ENCODE measurements at regions not wholly inside any gene's neighbourhood (a gene's known extent, or its start where the extent isn't known, plus 50 kb on each side); places are given as distances from the start of the nearest gene placed in this dataset.

- no peak for DNase-seq (ENCODE audit: low spot score)
- no peak for TF ChIP-seq CTCF (IDR thresholded peaks at IDR 0.05; ENCODE audit: extremely low read depth, insufficient read depth, missing control alignments)
- in situ Hi-C loops (cut with MboI; ENCODE audit: low pct_unique_long_range_greater_than_20kb, low sequenced_read_pairs, unreplicated experiment), result no loop called here
Measured at GRCh38 chr2:81984969-81985637, 1680.6 kb upstream of the LRRTM1 start.

GRCh38 chr2:81981585-81981984, 1677.0 kb upstream of the LRRTM1 start:
- TF ChIP-seq CTCF (IDR thresholded peaks at IDR 0.05; ENCODE audit: extremely low read depth, insufficient read depth, missing control alignments), result no peak
- DNase-seq (ENCODE audit: low spot score), result no peak
- in situ Hi-C loops (cut with MboI; ENCODE audit: low pct_unique_long_range_greater_than_20kb, low sequenced_read_pairs, unreplicated experiment), result no loop called here

GRCh38 chr2:81979086-81979485, 1674.5 kb upstream of the LRRTM1 start:
- no peak for TF ChIP-seq CTCF (IDR thresholded peaks at IDR 0.05; ENCODE audit: extremely low read depth, insufficient read depth, missing control alignments)
- in situ Hi-C loops (cut with MboI; ENCODE audit: low pct_unique_long_range_greater_than_20kb, low sequenced_read_pairs, unreplicated experiment), result no loop called here
- no peak for DNase-seq (ENCODE audit: low spot score)

- DNase-seq (ENCODE audit: low spot score), result no peak
- no peak for TF ChIP-seq CTCF (IDR thresholded peaks at IDR 0.05; ENCODE audit: extremely low read depth, insufficient read depth, missing control alignments)
- in situ Hi-C loops (cut with MboI; ENCODE audit: low pct_unique_long_range_greater_than_20kb, low sequenced_read_pairs, unreplicated experiment), result no loop called here
Measured at GRCh38 chr2:81976998-81977397, 1672.4 kb upstream of the LRRTM1 start.

- no peak for TF ChIP-seq CTCF (IDR thresholded peaks at IDR 0.05; ENCODE audit: extremely low read depth, insufficient read depth, missing control alignments)
- in situ Hi-C loops (cut with MboI; ENCODE audit: low pct_unique_long_range_greater_than_20kb, low sequenced_read_pairs, unreplicated experiment), result no loop called here
- DNase-seq (ENCODE audit: low spot score), result no peak
Measured at GRCh38 chr2:81974216-81974615, 1669.7 kb upstream of the LRRTM1 start.

- in situ Hi-C loops (cut with MboI; ENCODE audit: low pct_unique_long_range_greater_than_20kb, low sequenced_read_pairs, unreplicated experiment), result no loop called here
- DNase-seq (ENCODE audit: low spot score), result no peak
- TF ChIP-seq CTCF (IDR thresholded peaks at IDR 0.05; ENCODE audit: extremely low read depth, insufficient read depth, missing control alignments), result no peak
Measured at GRCh38 chr2:81942876-81943275, 1638.3 kb upstream of the LRRTM1 start.

All from GM13977 (cell line).